ENCODE measurements at regions not wholly inside any gene's neighbourhood (a gene's known extent, or its start where the extent isn't known, plus 50 kb on each side); places are given as distances from the start of the nearest gene placed in this dataset.

DNA sequence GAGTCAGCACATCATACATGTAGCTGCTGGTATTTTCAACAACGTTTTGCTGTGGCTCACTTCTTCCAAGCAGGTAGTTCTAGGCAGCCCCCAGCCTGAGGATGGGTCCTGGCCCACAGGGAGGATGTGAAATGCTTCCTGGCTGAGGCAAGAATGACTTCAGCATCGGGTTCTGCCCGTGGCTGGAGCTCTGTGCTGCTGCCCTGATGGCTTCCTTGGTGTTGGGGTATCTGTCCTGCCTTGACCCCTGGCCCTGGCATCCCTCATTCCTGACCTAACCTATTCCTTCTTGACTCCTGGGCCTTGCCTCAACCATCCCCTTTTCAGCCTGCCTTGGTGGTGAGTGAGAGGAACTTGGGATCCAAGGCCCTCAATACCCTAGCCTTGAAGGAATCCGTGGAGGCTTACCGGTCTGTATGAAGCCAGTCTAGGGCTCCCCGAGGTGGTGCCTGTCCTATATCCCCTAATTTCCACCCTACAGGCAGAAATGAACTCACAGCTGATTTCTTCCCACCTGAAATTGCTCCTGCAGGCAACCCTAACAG lies 300.6 kb downstream of the TLE3 start:
- TF ChIP-seq ZFX (IDR thresholded peaks at IDR 0.05; ENCODE audit: borderline replicate concordance), result no peak
- TF ChIP-seq, protein P1, sequence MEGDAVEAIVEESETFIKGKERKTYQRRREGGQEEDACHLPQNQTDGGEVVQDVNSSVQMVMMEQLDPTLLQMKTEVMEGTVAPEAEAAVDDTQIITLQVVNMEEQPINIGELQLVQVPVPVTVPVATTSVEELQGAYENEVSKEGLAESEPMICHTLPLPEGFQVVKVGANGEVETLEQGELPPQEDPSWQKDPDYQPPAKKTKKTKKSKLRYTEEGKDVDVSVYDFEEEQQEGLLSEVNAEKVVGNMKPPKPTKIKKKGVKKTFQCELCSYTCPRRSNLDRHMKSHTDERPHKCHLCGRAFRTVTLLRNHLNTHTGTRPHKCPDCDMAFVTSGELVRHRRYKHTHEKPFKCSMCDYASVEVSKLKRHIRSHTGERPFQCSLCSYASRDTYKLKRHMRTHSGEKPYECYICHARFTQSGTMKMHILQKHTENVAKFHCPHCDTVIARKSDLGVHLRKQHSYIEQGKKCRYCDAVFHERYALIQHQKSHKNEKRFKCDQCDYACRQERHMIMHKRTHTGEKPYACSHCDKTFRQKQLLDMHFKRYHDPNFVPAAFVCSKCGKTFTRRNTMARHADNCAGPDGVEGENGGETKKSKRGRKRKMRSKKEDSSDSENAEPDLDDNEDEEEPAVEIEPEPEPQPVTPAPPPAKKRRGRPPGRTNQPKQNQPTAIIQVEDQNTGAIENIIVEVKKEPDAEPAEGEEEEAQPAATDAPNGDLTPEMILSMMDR (IDR thresholded peaks at IDR 0.05), result no peak

All from 22Rv1 (cell line).